ENCODE measurements at regions not wholly inside any gene's neighbourhood (a gene's known extent, or its start where the extent isn't known, plus 50 kb on each side); places are given as distances from the start of the nearest gene placed in this dataset.

- peak; percentile 59 for DNase-seq (ENCODE audit: low read depth, low spot score)
- TF ChIP-seq EZH2 (IDR thresholded peaks at IDR 0.05), result no peak
- no peak for TF ChIP-seq FOXP2 (optimal IDR thresholded peaks at IDR 0.05; ENCODE audit: control extremely low read depth, extremely low read length, insufficient read depth)
- peak; percentile 26; the same call in 1 of the 2 replicates for TF ChIP-seq POLR2AphosphoS5 (IDR thresholded peaks at IDR 0.05; ENCODE audit: borderline replicate concordance, low read depth, low read length)
- Histone ChIP-seq H3K36me3 (ENCODE audit: insufficient read depth, low read length) (no peaks in the 10 kb centered on the region), H3K4me3 (peak overlapping the region; percentile 71), H3K27ac (peak overlapping the region; percentile 96), H3K9me3 (ENCODE audit: low read depth, low read length) (no peaks in the 10 kb centered on the region), H3K9ac (ENCODE audit: insufficient read length) (peak overlapping the region; percentile 77)
These were observed 130.5 kb upstream of the NOX3 start for GRCh38 chr6:155586090-155586489.

GRCh38 chr6:155584006-155584405 is 128.4 kb upstream of the NOX3 start:
- no peak overlapping the region for H3K4me3 ChIP-seq
- H3K9ac ChIP-seq (ENCODE audit: insufficient read length), result no peak overlapping the region
- no peak for TF ChIP-seq POLR2AphosphoS5 (IDR thresholded peaks at IDR 0.05; ENCODE audit: borderline replicate concordance, low read depth, low read length)
- no peak for TF ChIP-seq EZH2 (IDR thresholded peaks at IDR 0.05)
- no peak for TF ChIP-seq FOXP2 (optimal IDR thresholded peaks at IDR 0.05; ENCODE audit: control extremely low read depth, extremely low read length, insufficient read depth)
- no peak for DNase-seq (ENCODE audit: low read depth, low spot score)
- H3K27ac ChIP-seq, result no peak overlapping the region
- H3K9me3 ChIP-seq (ENCODE audit: low read depth, low read length), result no peaks in the 10 kb centered on the region
- H3K36me3 ChIP-seq (ENCODE audit: insufficient read depth, low read length), result no peaks in the 10 kb centered on the region

- Histone ChIP-seq H3K4me3 (no peak overlapping the region), H3K9me3 (ENCODE audit: low read depth, low read length) (no peaks in the 10 kb centered on the region), H3K27ac (no peak overlapping the region; the same call in 1 of the 2 replicates), H3K36me3 (ENCODE audit: insufficient read depth, low read length) (no peaks in the 10 kb centered on the region), H3K9ac (ENCODE audit: insufficient read length) (no peak overlapping the region)
- TF ChIP-seq FOXP2 (optimal IDR thresholded peaks at IDR 0.05; ENCODE audit: control extremely low read depth, extremely low read length, insufficient read depth) (no peak), EZH2 (IDR thresholded peaks at IDR 0.05) (no peak), POLR2AphosphoS5 (IDR thresholded peaks at IDR 0.05; ENCODE audit: borderline replicate concordance, low read depth, low read length) (no peak)
- no peak for DNase-seq (ENCODE audit: low read depth, low spot score)
These were observed 126.7 kb upstream of the NOX3 start for GRCh38 chr6:155582016-155582991.

- TF ChIP-seq EZH2 (IDR thresholded peaks at IDR 0.05), result no peak
- no peak for TF ChIP-seq POLR2AphosphoS5 (IDR thresholded peaks at IDR 0.05; ENCODE audit: borderline replicate concordance, low read depth, low read length)
- no peak for TF ChIP-seq FOXP2 (optimal IDR thresholded peaks at IDR 0.05; ENCODE audit: control extremely low read depth, extremely low read length, insufficient read depth)
- Histone ChIP-seq H3K9me3 (ENCODE audit: low read depth, low read length) (no peaks in the 10 kb centered on the region), H3K27ac (no peak overlapping the region; the same call in 1 of the 2 replicates), H3K4me3 (no peak overlapping the region), H3K36me3 (ENCODE audit: insufficient read depth, low read length) (no peaks in the 10 kb centered on the region), H3K9ac (ENCODE audit: insufficient read length) (no peak overlapping the region)
- DNase-seq (ENCODE audit: low read depth, low spot score), result no peak
These were observed 125.3 kb upstream of the NOX3 start for GRCh38 chr6:155580904-155581303.

DNA sequence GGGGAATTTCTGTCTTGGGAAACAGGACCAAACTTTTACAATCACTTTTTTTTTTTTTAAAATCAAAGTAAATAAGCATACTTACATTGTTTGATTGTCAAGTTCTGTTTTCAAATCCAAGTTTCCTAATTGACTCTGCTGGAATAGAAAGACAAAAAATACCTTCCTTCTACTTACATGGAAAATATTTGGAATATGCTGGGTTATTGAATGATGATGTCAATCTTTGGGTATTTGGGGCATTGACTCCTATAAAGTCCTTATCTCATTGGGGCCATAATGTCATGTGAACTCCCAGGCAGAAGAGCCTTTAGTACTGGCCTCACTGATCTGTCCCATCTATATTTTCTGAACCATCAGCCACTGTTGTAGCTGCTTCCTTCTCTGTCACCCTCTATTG is 122.6 kb upstream of the NOX3 start:
- Histone ChIP-seq H3K9ac (ENCODE audit: insufficient read length) (no peak overlapping the region), H3K36me3 (ENCODE audit: insufficient read depth, low read length) (no peaks in the 10 kb centered on the region), H3K27ac (no peak overlapping the region), H3K9me3 (ENCODE audit: low read depth, low read length) (no peaks in the 10 kb centered on the region), H3K4me3 (no peak overlapping the region)
- DNase-seq (ENCODE audit: low read depth, low spot score), result no peak
- TF ChIP-seq FOXP2 (optimal IDR thresholded peaks at IDR 0.05; ENCODE audit: control extremely low read depth, extremely low read length, insufficient read depth), result no peak
- TF ChIP-seq EZH2 (IDR thresholded peaks at IDR 0.05), result no peak
- TF ChIP-seq POLR2AphosphoS5 (IDR thresholded peaks at IDR 0.05; ENCODE audit: borderline replicate concordance, low read depth, low read length), result no peak

DNA sequence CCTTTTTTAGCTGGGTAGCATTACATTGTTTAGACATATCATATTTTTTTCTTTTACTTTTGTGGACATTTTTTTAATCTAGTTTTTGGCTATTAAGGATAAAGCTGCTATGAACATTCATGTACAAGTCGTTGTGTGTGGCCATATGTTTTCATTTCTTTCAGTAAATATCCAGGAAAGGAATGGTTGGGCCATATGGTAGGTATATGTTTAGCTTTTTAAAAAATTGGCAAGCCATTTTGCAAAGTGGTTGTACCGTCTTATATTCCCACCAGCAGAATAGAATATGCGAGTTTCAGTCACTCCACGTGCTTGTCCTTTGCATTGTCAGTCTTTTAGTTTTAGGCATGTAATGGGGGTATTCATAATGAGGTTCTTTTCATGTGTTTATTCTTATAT is 106.3 kb upstream of the NOX3 start:
- H3K9me3 ChIP-seq (ENCODE audit: low read depth, low read length), result no peaks in the 10 kb centered on the region
- no peak overlapping the region for H3K9ac ChIP-seq (ENCODE audit: insufficient read length)
- TF ChIP-seq FOXP2 (optimal IDR thresholded peaks at IDR 0.05; ENCODE audit: control extremely low read depth, extremely low read length, insufficient read depth), result no peak
- no peak for TF ChIP-seq POLR2AphosphoS5 (IDR thresholded peaks at IDR 0.05; ENCODE audit: borderline replicate concordance, low read depth, low read length)
- TF ChIP-seq EZH2 (IDR thresholded peaks at IDR 0.05), result no peak
- no peak overlapping the region for H3K4me3 ChIP-seq
- no peaks in the 10 kb centered on the region for H3K36me3 ChIP-seq (ENCODE audit: insufficient read depth, low read length)
- no peak for DNase-seq (ENCODE audit: low read depth, low spot score)
- no peak overlapping the region; the same call in 1 of the 2 replicates for H3K27ac ChIP-seq

DNA sequence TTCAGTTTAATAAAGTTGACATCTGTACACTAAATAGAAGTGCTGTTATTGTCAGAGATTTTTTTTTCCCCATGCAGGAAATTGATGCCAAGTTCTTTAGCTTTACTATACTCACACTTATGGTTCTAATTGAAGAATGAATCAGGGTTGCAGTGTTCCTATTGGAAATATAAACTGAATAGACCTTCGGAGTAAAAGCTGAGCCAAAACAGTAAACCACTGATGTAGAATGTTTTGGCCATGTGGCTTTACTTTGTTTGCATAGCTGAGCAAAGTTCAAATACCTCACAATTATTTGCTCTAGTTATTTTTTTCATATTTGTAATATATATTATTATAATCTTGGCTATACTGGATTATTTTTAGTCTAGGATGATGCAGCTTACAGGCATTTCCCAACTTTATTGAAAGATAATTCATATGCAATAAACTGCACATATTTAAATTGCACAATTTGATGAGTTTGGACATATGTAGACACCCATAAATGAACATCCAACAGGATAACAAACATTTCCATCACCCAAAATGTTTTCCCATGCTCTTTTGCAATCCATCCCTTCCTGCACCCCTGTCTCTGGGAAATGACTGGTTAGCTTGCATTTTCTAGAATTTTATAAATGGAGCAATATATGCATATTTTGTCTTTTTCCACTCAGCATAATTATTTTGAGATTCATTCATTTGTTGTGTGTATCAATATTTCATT is 105.8 kb upstream of the NOX3 start:
- H3K4me3 ChIP-seq, result no peak overlapping the region
- peak overlapping the region; percentile 30 for H3K9ac ChIP-seq (ENCODE audit: insufficient read length)
- peak overlapping the region; percentile 44; the same call in 1 of the 2 replicates for H3K27ac ChIP-seq
- no peak for TF ChIP-seq FOXP2 (optimal IDR thresholded peaks at IDR 0.05; ENCODE audit: control extremely low read depth, extremely low read length, insufficient read depth)
- TF ChIP-seq POLR2AphosphoS5 (IDR thresholded peaks at IDR 0.05; ENCODE audit: borderline replicate concordance, low read depth, low read length), result no peak
- H3K9me3 ChIP-seq (ENCODE audit: low read depth, low read length), result no peaks in the 10 kb centered on the region
- no peaks in the 10 kb centered on the region for H3K36me3 ChIP-seq (ENCODE audit: insufficient read depth, low read length)
- DNase-seq (ENCODE audit: low read depth, low spot score), result no peak

- H3K27ac ChIP-seq, result no peak overlapping the region
- TF ChIP-seq FOXP2 (optimal IDR thresholded peaks at IDR 0.05; ENCODE audit: control extremely low read depth, extremely low read length, insufficient read depth) (no peak), POLR2AphosphoS5 (IDR thresholded peaks at IDR 0.05; ENCODE audit: borderline replicate concordance, low read depth, low read length) (no peak), EZH2 (IDR thresholded peaks at IDR 0.05) (no peak)
- no peaks in the 10 kb centered on the region for H3K9me3 ChIP-seq (ENCODE audit: low read depth, low read length)
- H3K4me3 ChIP-seq, result no peak overlapping the region
- no peak for DNase-seq (ENCODE audit: low read depth, low spot score)
- no peak overlapping the region for H3K9ac ChIP-seq (ENCODE audit: insufficient read length)
- H3K36me3 ChIP-seq (ENCODE audit: insufficient read depth, low read length), result no peaks in the 10 kb centered on the region
These were observed 94.3 kb upstream of the NOX3 start for GRCh38 chr6:155549928-155550327.

All from SK-N-MC (cell line).